Gastroesophageal sphincter (tissue), 4 donors: ENCODE measurements at regions not wholly inside any gene's neighbourhood (a gene's known extent, or its start where the extent isn't known, plus 50 kb on each side); places are given as distances from the start of the nearest gene placed in this dataset.
A peak's percentile ranks its signal among the peaks of the same experiment; 100 is the strongest.
"Not testable (repeated sequence)": the region's sequence is repeated elsewhere in the genome, so short reads cannot be mapped to it uniquely, and the experiment has no call there.

Experiments
- ATAC-seq: fragments of 150-250 bp; one replicate; pipeline ENCODE4 v1.9.1; 2016; ENCODE audit warnings: mild to moderate bottlenecking, moderate library complexity
- H3K27ac ChIP-seq, 4 donors: fragments of 200-600 bp; sonication (generic) in 3 of 4; 1 replicate in 3 of 4; 2 replicates in 1 of 4; pipeline ENCODE4 v1.5.1; 2016 to 2019
- H3K27me3 ChIP-seq: fragments of 200-600 bp; sonication (generic); one replicate; pipeline ENCODE4 v1.5.1; 2019
- H3K36me3 ChIP-seq, 2 donors: fragments of 200-600 bp; sonication (generic); one replicate each; pipeline ENCODE4 v1.5.1; 2019; ENCODE audit warnings: control low read depth in 1 of 2
- H3K4me1 ChIP-seq, 3 donors: fragments of 200-600 bp; sonication (generic); 1 replicate in 2 of 3; 2 replicates in 1 of 3; pipeline ENCODE4 v1.5.1; 2016 to 2019; ENCODE audit warnings: control low read depth in 2 of 3
- H3K4me3 ChIP-seq, 2 donors: fragments of 200-600 bp; sonication (generic); one replicate each; pipeline ENCODE4 v1.5.1; 2019; ENCODE audit warnings: mild to moderate bottlenecking in 1 of 2, moderate library complexity in 1 of 2
- H3K9me3 ChIP-seq, 3 donors: fragments of 200-600 bp; sonication (generic); one replicate each; pipeline ENCODE4 v1.5.1; 2017 to 2019; ENCODE audit warnings: control low read depth in 2 of 3
- WGBS, 2 donors: methylation state at CpG; one replicate each; pipeline ENCODE4 v1.1.5; 2018; ENCODE audit warnings: low coverage in 1 of 2; 5-methylcytosine and 5-hydroxymethylcytosine counted together

DNA sequence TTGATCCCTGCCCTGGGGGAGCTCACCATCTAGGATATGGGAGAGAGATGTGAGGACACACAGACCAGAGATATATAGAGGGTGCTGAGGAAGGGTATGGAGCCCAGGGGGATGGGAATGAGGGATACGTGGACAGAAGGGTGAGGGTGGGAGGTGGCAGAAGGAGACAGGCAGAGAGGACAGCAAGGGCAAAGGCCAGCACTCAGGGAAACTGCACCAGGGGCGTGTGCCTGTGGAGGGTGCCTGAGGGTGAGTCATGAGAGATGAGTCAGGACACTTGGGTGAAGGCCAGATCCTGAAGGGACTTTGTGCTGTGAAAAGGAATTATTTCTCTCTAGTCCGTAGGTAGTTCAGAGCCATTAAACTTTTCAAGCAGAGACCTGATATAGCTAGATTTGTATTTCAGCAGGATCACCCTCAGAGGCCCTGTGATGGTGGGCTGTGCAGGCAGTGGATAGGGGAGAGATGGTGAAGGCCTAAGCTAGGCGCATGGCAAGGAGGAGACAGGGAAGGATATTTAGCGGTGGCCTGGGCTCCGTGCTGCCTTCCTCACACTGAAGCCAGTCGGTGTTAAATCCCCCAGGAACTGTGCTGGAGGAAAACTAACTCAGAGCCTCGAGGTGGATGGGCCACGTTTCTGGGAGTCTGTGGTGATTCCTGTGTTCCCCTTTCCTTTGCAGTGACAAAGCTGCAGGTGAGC, 3075.0 kb downstream of the RPIA start:
- H3K9me3 ChIP-seq, H3K27ac ChIP-seq, H3K36me3 ChIP-seq, H3K27me3 ChIP-seq, H3K4me3 ChIP-seq, H3K4me1 ChIP-seq: not testable (repeated sequence)
- ATAC-seq = peak; percentile 48
- WGBS, 2 donors = 25 to 72% methylated on average over 4 to 5 of the region's 9 CpGs

GRCh38 chr2:91768301-91768700, 3076.8 kb downstream of the RPIA start:
- H3K4me3 ChIP-seq, H3K9me3 ChIP-seq, H3K36me3 ChIP-seq, H3K4me1 ChIP-seq, H3K27ac ChIP-seq, ATAC-seq, H3K27me3 ChIP-seq: not testable (repeated sequence)
- no CpG with 5 or more reads among the region's 3 CpGs for WGBS, 2 donors

GRCh38 chr2:91768997-91769396, 3077.5 kb downstream of the RPIA start:
- H3K9me3 ChIP-seq, H3K4me1 ChIP-seq, H3K36me3 ChIP-seq, H3K27me3 ChIP-seq, ATAC-seq, H3K4me3 ChIP-seq, H3K27ac ChIP-seq: not testable (repeated sequence)
- WGBS, 2 donors = no CpG with 5 or more reads among the region's 9 CpGs

GRCh38 chr2:91770046-91770575, 3078.6 kb downstream of the RPIA start:
- not testable (repeated sequence) for H3K4me3 ChIP-seq, H3K27me3 ChIP-seq, H3K36me3 ChIP-seq, H3K27ac ChIP-seq, ATAC-seq, H3K4me1 ChIP-seq, H3K9me3 ChIP-seq
- WGBS, 2 donors = no CpG with 5 or more reads among the region's 8 CpGs

GRCh38 chr2:91771604-91772003, 3080.1 kb downstream of the RPIA start:
- H3K27me3 ChIP-seq, H3K4me3 ChIP-seq, ATAC-seq, H3K9me3 ChIP-seq, H3K4me1 ChIP-seq, H3K36me3 ChIP-seq, H3K27ac ChIP-seq: not testable (repeated sequence)
- no CpG with 5 or more reads among the region's 4 CpGs for WGBS, 2 donors

DNA sequence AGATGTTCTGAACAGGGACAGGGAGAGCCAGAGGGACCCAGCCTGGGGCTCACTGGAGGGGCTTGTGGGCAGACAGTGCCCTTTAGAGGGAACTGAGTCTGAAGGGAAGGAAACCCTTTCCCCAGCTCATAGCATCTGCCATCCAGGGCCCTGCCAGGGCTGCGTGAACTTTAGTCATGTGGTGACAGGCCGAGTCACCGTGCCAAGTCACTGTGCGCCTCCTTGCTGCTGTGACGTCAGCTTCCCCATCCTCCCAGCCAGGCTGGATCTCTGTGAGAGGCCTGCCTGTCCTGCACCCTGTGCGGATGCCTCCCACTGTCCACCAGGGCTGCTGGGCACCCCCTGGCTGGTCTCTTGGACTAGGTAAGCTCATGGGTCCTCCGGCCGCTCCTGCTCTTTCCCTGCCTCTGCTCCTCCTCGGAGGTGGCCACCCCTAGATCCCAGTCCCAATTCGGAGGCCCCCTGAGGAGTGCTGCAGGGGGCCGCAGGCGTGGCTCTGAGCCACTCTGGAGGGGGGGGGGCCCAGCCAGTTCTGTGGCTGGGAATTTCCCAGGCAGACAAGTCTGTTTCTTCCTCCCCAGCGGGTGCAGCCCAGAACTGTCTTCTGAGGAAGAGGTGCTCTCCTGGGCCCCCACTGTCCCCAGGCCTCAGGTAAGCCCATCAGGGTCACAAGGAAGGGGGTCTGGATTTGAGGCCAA, 3080.9 kb downstream of the RPIA start:
- H3K4me3 ChIP-seq, H3K27ac ChIP-seq, H3K27me3 ChIP-seq, ATAC-seq, H3K4me1 ChIP-seq, H3K9me3 ChIP-seq, H3K36me3 ChIP-seq: not testable (repeated sequence)
- 100% methylated on average over 1 of the region's 13 CpGs; no CpG with 5 or more reads in 1 of the 2 donors for WGBS, 2 donors

GRCh38 chr2:91773810-91774209, 3082.3 kb downstream of the RPIA start:
- not testable (repeated sequence) for H3K36me3 ChIP-seq, H3K9me3 ChIP-seq, H3K27ac ChIP-seq, H3K27me3 ChIP-seq, H3K4me3 ChIP-seq, ATAC-seq, H3K4me1 ChIP-seq
- WGBS, 2 donors = 83% methylated on average over 1 of the region's 9 CpGs; no CpG with 5 or more reads in 1 of the 2 donors

DNA sequence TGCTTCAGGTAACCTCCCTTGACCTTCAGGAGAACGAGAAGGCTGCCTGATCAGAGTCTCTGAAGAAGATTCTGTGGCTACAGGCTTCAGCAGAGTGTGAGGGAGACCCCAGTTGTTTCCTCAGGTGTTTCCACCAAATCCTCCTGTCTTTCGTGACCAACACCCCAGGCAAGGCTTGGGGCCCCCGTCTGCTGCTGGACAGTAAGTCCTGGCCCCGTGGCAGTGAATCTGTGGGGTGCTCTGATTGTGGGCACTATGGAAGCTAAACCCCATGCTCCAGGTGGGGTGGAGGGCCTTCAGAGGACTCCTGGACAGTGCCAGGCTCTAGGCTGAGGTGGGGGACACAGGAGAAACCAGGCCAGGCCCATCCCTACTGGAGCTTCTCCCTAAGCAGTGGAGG, 3083.7 kb downstream of the RPIA start:
- not testable (repeated sequence) for H3K36me3 ChIP-seq, H3K4me1 ChIP-seq, ATAC-seq, H3K4me3 ChIP-seq, H3K9me3 ChIP-seq, H3K27ac ChIP-seq
- WGBS, 2 donors = 60 to 100% methylated on average over 1 to 3 of the region's 4 CpGs
- peaks cover 13% of the 10 kb centered on the region for H3K27me3 ChIP-seq

GRCh38 chr2:91780324-91780723, 3088.9 kb downstream of the RPIA start:
- H3K27ac ChIP-seq, ATAC-seq, H3K9me3 ChIP-seq, H3K36me3 ChIP-seq, H3K4me3 ChIP-seq, H3K4me1 ChIP-seq: not testable (repeated sequence)
- peaks cover 42% of the 10 kb centered on the region for H3K27me3 ChIP-seq
- WGBS, 2 donors = no CpG with 5 or more reads among the region's 14 CpGs

GRCh38 chr2:91809391-91809790, 3061.8 kb upstream of the TEKT4 start:
- not testable (repeated sequence) for ATAC-seq, H3K4me1 ChIP-seq, H3K27me3 ChIP-seq, H3K9me3 ChIP-seq, H3K27ac ChIP-seq, H3K36me3 ChIP-seq
- no CpG with 5 or more reads among the region's 60 CpGs for WGBS, 2 donors
- H3K4me3 ChIP-seq = peak overlapping the region; percentile 36 to 49
